IPS-15b (cell line): ENCODE measurements at regions not wholly inside any gene's neighbourhood (a gene's known extent, or its start where the extent isn't known, plus 50 kb on each side); places are given as distances from the start of the nearest gene placed in this dataset.
"Not testable (repeated sequence)": the region's sequence is repeated elsewhere in the genome, so short reads cannot be mapped to it uniquely, and the experiment has no call there.

Experiments
- H3K27me3 ChIP-seq: one replicate; pipeline ENCODE4 v1.6.1; 2013; ENCODE audit warnings: low read length; ENCODE audit not compliant: control insufficient read depth, insufficient read depth
- H3K36me3 ChIP-seq: one replicate; pipeline ENCODE4 v1.6.1; 2013; ENCODE audit warnings: low read length; ENCODE audit not compliant: control insufficient read depth, insufficient read depth
- H3K4me1 ChIP-seq: one replicate; pipeline ENCODE4 v1.6.1; 2013; ENCODE audit warnings: mild to moderate bottlenecking, low read length; ENCODE audit not compliant: control insufficient read depth, insufficient read depth
- H3K4me3 ChIP-seq: one replicate; pipeline ENCODE4 v1.5.1; 2013; ENCODE audit warnings: low read depth, low read length
- H3K9ac ChIP-seq: one replicate; pipeline ENCODE4 v1.6.1; 2013; ENCODE audit warnings: low read depth, mild to moderate bottlenecking, low read length
- H3K9me3 ChIP-seq: one replicate; pipeline ENCODE4 v1.6.1; 2013; ENCODE audit warnings: mild to moderate bottlenecking, low read length; ENCODE audit not compliant: control insufficient read depth, insufficient read depth

- not testable (repeated sequence) for H3K27me3 ChIP-seq, H3K36me3 ChIP-seq, H3K4me3 ChIP-seq, H3K4me1 ChIP-seq, H3K9ac ChIP-seq, H3K9me3 ChIP-seq
Measured at GRCh38 chr18:77353349-77353748, 103.7 kb downstream of the GALR1 start.

GRCh38 chr18:77359561-77360314 lies 110.1 kb downstream of the GALR1 start:
- Histone ChIP-seq H3K9ac (no peak overlapping the region), H3K36me3 (no peaks in the 10 kb centered on the region), H3K27me3 (no peaks in the 10 kb centered on the region), H3K4me3 (no peak overlapping the region), H3K9me3 (no peaks in the 10 kb centered on the region), H3K4me1 (no peaks in the 10 kb centered on the region)

GRCh38 chr18:77360315-77361190 lies 110.9 kb downstream of the GALR1 start:
- no peak overlapping the region for H3K9ac ChIP-seq
- no peaks in the 10 kb centered on the region for H3K9me3 ChIP-seq
- H3K4me1 ChIP-seq: no peaks in the 10 kb centered on the region
- no peak overlapping the region for H3K4me3 ChIP-seq
- H3K27me3 ChIP-seq: no peaks in the 10 kb centered on the region
- H3K36me3 ChIP-seq: no peaks in the 10 kb centered on the region

- Histone ChIP-seq H3K4me3 (no peak overlapping the region), H3K9me3 (no peaks in the 10 kb centered on the region), H3K4me1 (no peaks in the 10 kb centered on the region), H3K9ac (no peak overlapping the region), H3K27me3 (no peaks in the 10 kb centered on the region), H3K36me3 (no peaks in the 10 kb centered on the region)
Measured at GRCh38 chr18:77361382-77361781, 111.7 kb downstream of the GALR1 start.

GRCh38 chr18:77365667-77366066 lies 116.0 kb downstream of the GALR1 start:
- Histone ChIP-seq H3K4me3 (no peak overlapping the region), H3K9me3 (no peaks in the 10 kb centered on the region), H3K4me1 (no peaks in the 10 kb centered on the region), H3K36me3 (no peaks in the 10 kb centered on the region), H3K9ac (no peak overlapping the region), H3K27me3 (no peaks in the 10 kb centered on the region)

- H3K27me3 ChIP-seq: no peaks in the 10 kb centered on the region
- no peaks in the 10 kb centered on the region for H3K36me3 ChIP-seq
- no peak overlapping the region for H3K4me3 ChIP-seq
- no peaks in the 10 kb centered on the region for H3K4me1 ChIP-seq
- H3K9ac ChIP-seq: no peak overlapping the region
- no peaks in the 10 kb centered on the region for H3K9me3 ChIP-seq
Measured at GRCh38 chr18:77366067-77366719, 116.5 kb downstream of the GALR1 start.

GRCh38 chr18:77366720-77367641 lies 117.3 kb downstream of the GALR1 start:
- Histone ChIP-seq H3K9ac (no peak overlapping the region), H3K36me3 (no peaks in the 10 kb centered on the region), H3K4me3 (no peak overlapping the region), H3K4me1 (no peaks in the 10 kb centered on the region), H3K9me3 (no peaks in the 10 kb centered on the region), H3K27me3 (no peaks in the 10 kb centered on the region)

GRCh38 chr18:77369644-77370043 lies 120.0 kb downstream of the GALR1 start:
- Histone ChIP-seq H3K9ac (no peak overlapping the region), H3K9me3 (no peaks in the 10 kb centered on the region), H3K36me3 (no peaks in the 10 kb centered on the region), H3K4me1 (no peaks in the 10 kb centered on the region), H3K4me3 (no peak overlapping the region), H3K27me3 (no peaks in the 10 kb centered on the region)

- no peaks in the 10 kb centered on the region for H3K36me3 ChIP-seq
- no peak overlapping the region for H3K4me3 ChIP-seq
- no peaks in the 10 kb centered on the region for H3K27me3 ChIP-seq
- no peak overlapping the region for H3K9ac ChIP-seq
- H3K9me3 ChIP-seq: no peaks in the 10 kb centered on the region
- no peaks in the 10 kb centered on the region for H3K4me1 ChIP-seq
Measured at GRCh38 chr18:77373730-77374445, 124.2 kb downstream of the GALR1 start.

- H3K4me1 ChIP-seq: no peaks in the 10 kb centered on the region
- no peaks in the 10 kb centered on the region for H3K36me3 ChIP-seq
- H3K9ac ChIP-seq: no peak overlapping the region
- no peaks in the 10 kb centered on the region for H3K27me3 ChIP-seq
- no peaks in the 10 kb centered on the region for H3K9me3 ChIP-seq
- H3K4me3 ChIP-seq: no peak overlapping the region
Measured at GRCh38 chr18:77374446-77374805, 124.8 kb downstream of the GALR1 start.
